ENCODE measurements at regions not wholly inside any gene's neighbourhood (a gene's known extent, or its start where the extent isn't known, plus 50 kb on each side); places are given as distances from the start of the nearest gene placed in this dataset.

DNA sequence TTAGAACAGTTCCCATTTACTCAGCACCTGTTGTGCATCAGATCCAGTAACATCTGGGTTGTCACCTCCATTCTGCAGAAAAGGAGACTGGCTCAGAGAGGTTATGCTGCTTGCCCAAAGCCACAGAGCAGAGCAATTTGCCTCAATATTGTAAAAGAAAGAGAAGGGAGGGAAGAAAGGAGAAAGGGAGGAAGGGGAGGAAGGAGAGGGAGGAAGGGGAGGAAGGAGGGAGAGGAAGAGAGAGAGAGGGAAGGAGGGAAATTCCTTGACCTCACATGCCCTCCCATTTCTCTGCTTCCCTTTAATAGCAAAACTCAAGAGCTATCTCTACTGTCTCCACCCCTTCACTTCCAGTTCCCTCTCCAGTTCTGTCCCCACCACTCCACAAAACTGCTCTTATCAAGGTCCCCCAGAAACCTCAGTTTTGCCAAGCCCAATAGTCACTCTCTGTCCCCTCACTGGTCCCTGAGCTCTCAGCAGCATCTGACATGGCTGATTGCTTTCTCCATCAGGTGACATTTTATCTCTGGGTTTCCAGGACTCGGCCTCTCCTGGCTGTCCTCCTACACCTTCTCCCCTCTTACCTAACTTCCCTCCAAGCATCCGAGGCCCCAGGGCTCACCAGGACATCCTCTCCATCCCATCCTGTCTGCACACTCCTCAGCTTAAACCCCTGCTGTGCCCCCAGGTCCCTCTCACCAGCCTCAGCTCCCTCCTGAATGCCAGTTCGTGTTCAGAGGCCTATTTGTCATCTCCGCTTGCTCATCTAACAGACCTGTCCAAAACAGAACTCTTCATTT, 104.7 kb upstream of the LINGO1 start:
- Histone ChIP-seq H3K36me3 (ENCODE audit: control insufficient read depth in 4 of 4, insufficient read depth in 4 of 4, low read length in 4 of 4) (no peaks in the 10 kb centered on the region), H3K27me3 (ENCODE audit: control insufficient read depth in 3 of 3, insufficient read depth in 3 of 3, low read length in 2 of 3) (peaks cover 0 to 4% (median 0%) of the 10 kb centered on the region in 3 donors), H3K4me3 (no peak overlapping the region), H3K27ac (ENCODE audit: low read depth in 1 of 2, low read length in 1 of 2) (no peak overlapping the region), H3K4me1 (ENCODE audit: control insufficient read depth in 5 of 5, insufficient read depth in 5 of 5, low read length in 5 of 5) (no peaks in the 10 kb centered on the region), H3K9ac (ENCODE audit: insufficient read depth in 1 of 2, low read length in 2 of 2) (no peak overlapping the region), H3K9me3 (ENCODE audit: control insufficient read depth in 4 of 4, insufficient read depth in 3 of 4, low read length in 3 of 4) (no peaks in the 10 kb centered on the region)
- WGBS, 2 donors: 62 to 66% methylated on average over 4 of the region's 4 CpGs
- ATAC-seq (ENCODE audit: insufficient read depth, low FRiP score): no peak
- TF ChIP-seq CTCF (IDR thresholded peaks at IDR 0.05; ENCODE audit: control extremely low read depth, extremely low read depth): no peak
- DNase-seq: no peak

DNA sequence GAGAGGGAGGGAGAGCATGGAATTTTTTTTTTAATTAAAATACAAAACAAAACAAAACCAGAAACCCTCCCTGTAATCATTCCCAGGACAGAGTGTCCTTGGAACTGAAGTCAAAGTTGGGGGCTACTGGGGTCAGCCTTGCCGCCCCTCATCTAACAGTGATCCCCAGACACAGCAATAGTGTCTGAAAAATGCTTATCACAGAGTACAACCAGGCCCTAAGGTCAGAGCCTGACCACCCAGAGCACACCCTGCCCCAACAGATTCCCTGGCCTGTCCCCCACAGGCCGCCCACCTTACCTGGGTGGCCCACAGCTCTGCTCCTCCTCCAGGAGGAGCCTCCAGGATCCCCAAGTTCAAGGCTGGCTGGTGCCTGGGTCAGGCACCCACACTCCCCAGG, 101.6 kb upstream of the LINGO1 start:
- ATAC-seq (ENCODE audit: insufficient read depth, low FRiP score) (no peak), DNase-seq (no peak)
- no peak for TF ChIP-seq CTCF (IDR thresholded peaks at IDR 0.05; ENCODE audit: control extremely low read depth, extremely low read depth)
- H3K9ac ChIP-seq (ENCODE audit: insufficient read depth in 1 of 2, low read length in 2 of 2): no peak overlapping the region
- WGBS, 2 donors: 92 to 100% methylated on average over 2 of the region's 2 CpGs
- no peaks in the 10 kb centered on the region for H3K4me1 ChIP-seq (ENCODE audit: control insufficient read depth in 5 of 5, insufficient read depth in 5 of 5, low read length in 5 of 5)
- H3K27me3 ChIP-seq (ENCODE audit: control insufficient read depth in 3 of 3, insufficient read depth in 3 of 3, low read length in 2 of 3): peaks cover 0 to 4% (median 0%) of the 10 kb centered on the region in 3 donors
- H3K4me3 ChIP-seq: no peak overlapping the region
- H3K27ac ChIP-seq (ENCODE audit: low read depth in 1 of 2, low read length in 1 of 2): no peak overlapping the region
- no peaks in the 10 kb centered on the region for H3K9me3 ChIP-seq (ENCODE audit: control insufficient read depth in 4 of 4, insufficient read depth in 3 of 4, low read length in 3 of 4)
- no peaks in the 10 kb centered on the region for H3K36me3 ChIP-seq (ENCODE audit: control insufficient read depth in 4 of 4, insufficient read depth in 4 of 4, low read length in 4 of 4)

DNA sequence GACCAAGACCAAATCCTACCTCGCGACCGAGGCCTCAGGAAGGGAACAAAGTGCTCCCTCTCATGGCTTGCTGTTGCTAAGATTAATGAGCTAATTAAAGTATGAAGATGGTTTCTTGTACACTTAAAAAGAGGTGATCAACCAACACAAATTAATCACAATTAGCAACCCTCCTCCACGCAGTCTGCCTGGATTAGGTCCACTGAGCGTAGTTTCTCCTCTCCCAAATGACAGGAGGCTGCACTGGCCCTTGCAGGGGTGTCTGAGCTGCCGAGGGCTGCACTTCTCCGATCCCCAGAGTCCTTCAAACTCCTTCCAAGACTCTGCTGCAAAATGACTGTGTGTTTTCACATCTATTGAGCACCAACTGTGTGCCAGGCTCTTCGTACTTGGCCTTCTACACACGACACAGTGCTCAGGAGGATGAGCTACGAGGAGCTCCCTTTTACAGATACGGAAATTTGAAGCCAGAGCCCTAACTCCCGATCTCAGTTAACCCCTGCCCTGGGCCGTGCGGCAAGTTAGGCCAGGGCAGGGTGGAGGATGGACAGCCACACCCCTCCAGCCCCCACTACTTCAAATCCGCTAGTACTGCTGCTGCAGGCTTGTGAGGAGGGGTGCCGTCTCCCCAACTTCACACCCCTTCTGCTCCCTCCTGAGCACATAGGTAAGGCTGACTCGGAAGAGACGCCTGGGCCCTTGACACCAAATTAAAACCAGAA, 101.0 kb upstream of the LINGO1 start:
- Histone ChIP-seq H3K27me3 (ENCODE audit: control insufficient read depth in 3 of 3, insufficient read depth in 3 of 3, low read length in 2 of 3) (peaks cover 0 to 4% (median 0%) of the 10 kb centered on the region in 3 donors), H3K27ac (ENCODE audit: low read depth in 1 of 2, low read length in 1 of 2) (no peak overlapping the region), H3K4me1 (ENCODE audit: control insufficient read depth in 5 of 5, insufficient read depth in 5 of 5, low read length in 5 of 5) (no peaks in the 10 kb centered on the region), H3K9ac (ENCODE audit: insufficient read depth in 1 of 2, low read length in 2 of 2) (no peak overlapping the region), H3K36me3 (ENCODE audit: control insufficient read depth in 4 of 4, insufficient read depth in 4 of 4, low read length in 4 of 4) (no peaks in the 10 kb centered on the region), H3K4me3 (no peak overlapping the region), H3K9me3 (ENCODE audit: control insufficient read depth in 4 of 4, insufficient read depth in 3 of 4, low read length in 3 of 4) (no peaks in the 10 kb centered on the region)
- DNase-seq (no peak), ATAC-seq (ENCODE audit: insufficient read depth, low FRiP score) (no peak)
- no peak for TF ChIP-seq CTCF (IDR thresholded peaks at IDR 0.05; ENCODE audit: control extremely low read depth, extremely low read depth)
- WGBS, 2 donors: 75 to 87% methylated on average over 18 of the region's 18 CpGs
